GM23248 (cell line): ENCODE measurements at regions not wholly inside any gene's neighbourhood (a gene's known extent, or its start where the extent isn't known, plus 50 kb on each side); places are given as distances from the start of the nearest gene placed in this dataset.

ENCODE experiments used
- EZH2 ChIP-seq: fragments of 200-600 bp; sonication (generic); IDR thresholded peaks from 2 replicates; pipeline ENCODE4 v1.6.1; 2018; ENCODE audit warnings: antibody characterized with exemption, mild to moderate bottlenecking; ENCODE audit not compliant: insufficient read depth, poor library complexity, severe bottlenecking
- EZH2phosphoT487 ChIP-seq: fragments of 200-600 bp; sonication (generic); IDR thresholded peaks from 2 replicates; pipeline ENCODE4 v1.6.1; 2018; ENCODE audit warnings: antibody characterized with exemption, moderate library complexity, mild to moderate bottlenecking, low read depth; ENCODE audit not compliant: insufficient read depth

DNA sequence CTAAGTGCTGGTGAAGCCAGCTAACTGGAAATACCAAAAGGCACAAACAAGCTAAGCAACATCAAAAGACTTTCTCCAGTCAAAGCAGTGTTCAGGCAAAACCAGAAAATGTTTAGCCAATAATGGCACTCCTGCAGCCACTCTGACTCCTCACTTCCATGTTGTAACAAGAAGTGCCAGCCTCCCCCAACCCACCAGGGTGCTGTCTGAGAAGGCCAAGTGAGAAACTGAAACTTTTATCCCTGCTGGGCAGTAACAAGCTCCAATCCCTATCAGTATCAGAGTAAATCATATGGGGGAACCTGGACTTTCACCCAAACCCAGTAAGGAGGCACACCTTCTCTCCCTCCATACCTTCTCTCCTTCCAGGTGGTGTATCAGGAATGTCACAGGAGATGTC lies 414.8 kb upstream of the NMUR2 start:
- TF ChIP-seq EZH2 (no peak), EZH2phosphoT487 (no peak)
